ENCODE measurements at regions not wholly inside any gene's neighbourhood (a gene's known extent, or its start where the extent isn't known, plus 50 kb on each side); places are given as distances from the start of the nearest gene placed in this dataset.
"Not testable (repeated sequence)": the region's sequence is repeated elsewhere in the genome, so short reads cannot be mapped to it uniquely, and the experiment has no call there.

GRCh38 chr1:83485314-83486019, 513.5 kb downstream of the TTLL7 start:
- H3K27ac Mint-ChIP-seq: not testable (repeated sequence)

GRCh38 chr1:83481284-83481683, 517.6 kb downstream of the TTLL7 start:
- POLR2A ChIA-PET; intact Hi-C loops (cut with DNase I, micrococcal nuclease); H3K9me3 Mint-ChIP-seq; H3K4me3 Mint-ChIP-seq; H3K27me3 ChIP-seq (ENCODE audit: control insufficient read depth in 1 of 2, insufficient read depth in 2 of 2, low read length in 2 of 2); H3K36me3 ChIP-seq (ENCODE audit: insufficient read depth, low read length); H3K36me3 Mint-ChIP-seq (ENCODE audit: low read depth); H3K27ac Mint-ChIP-seq; H3K4me1 ChIP-seq (ENCODE audit: insufficient read depth, low read length); ATAC-seq (ENCODE audit: poor library complexity); H3K4me1 Mint-ChIP-seq (ENCODE audit: low read depth); H3K27ac ChIP-seq (ENCODE audit: low read depth in 1 of 2, low read length in 2 of 2); DNase-seq; H3K9me3 ChIP-seq (ENCODE audit: control insufficient read depth in 1 of 2, insufficient read depth in 1 of 2, low read length in 2 of 2); CTCF ChIA-PET; H3K4me3 ChIP-seq (ENCODE audit: low read length); H3K27me3 Mint-ChIP-seq: not testable (repeated sequence)

More at GRCh38 chr1:83485314-83486019, 513.5 kb downstream of the TTLL7 start:
- H3K36me3 ChIP-seq (ENCODE audit: insufficient read depth, low read length); ATAC-seq (ENCODE audit: poor library complexity); H3K27me3 Mint-ChIP-seq; H3K9me3 ChIP-seq (ENCODE audit: control insufficient read depth in 1 of 2, insufficient read depth in 1 of 2, low read length in 2 of 2); intact Hi-C loops (cut with DNase I, micrococcal nuclease); H3K36me3 Mint-ChIP-seq (ENCODE audit: low read depth); POLR2A ChIA-PET; H3K4me3 ChIP-seq (ENCODE audit: low read length); H3K27ac ChIP-seq (ENCODE audit: low read depth in 1 of 2, low read length in 2 of 2); DNase-seq; H3K4me1 ChIP-seq (ENCODE audit: insufficient read depth, low read length); CTCF ChIA-PET; H3K4me3 Mint-ChIP-seq; H3K9me3 Mint-ChIP-seq; H3K4me1 Mint-ChIP-seq (ENCODE audit: low read depth); H3K27me3 ChIP-seq (ENCODE audit: control insufficient read depth in 1 of 2, insufficient read depth in 2 of 2, low read length in 2 of 2): not testable (repeated sequence)

- H3K36me3 ChIP-seq (ENCODE audit: insufficient read depth, low read length); H3K4me1 ChIP-seq (ENCODE audit: insufficient read depth, low read length); H3K27ac Mint-ChIP-seq; POLR2A ChIA-PET; CTCF ChIA-PET; H3K4me1 Mint-ChIP-seq (ENCODE audit: low read depth); H3K9me3 ChIP-seq (ENCODE audit: control insufficient read depth in 1 of 2, insufficient read depth in 1 of 2, low read length in 2 of 2); DNase-seq; H3K4me3 Mint-ChIP-seq; H3K4me3 ChIP-seq (ENCODE audit: low read length); intact Hi-C loops (cut with DNase I, micrococcal nuclease); H3K36me3 Mint-ChIP-seq (ENCODE audit: low read depth); H3K27ac ChIP-seq (ENCODE audit: low read depth in 1 of 2, low read length in 2 of 2); H3K9me3 Mint-ChIP-seq; ATAC-seq (ENCODE audit: poor library complexity); H3K27me3 Mint-ChIP-seq; H3K27me3 ChIP-seq (ENCODE audit: control insufficient read depth in 1 of 2, insufficient read depth in 2 of 2, low read length in 2 of 2): not testable (repeated sequence)
Measured at GRCh38 chr1:83479591-83480239, 519.2 kb downstream of the TTLL7 start.

- ATAC-seq (ENCODE audit: poor library complexity); H3K4me1 Mint-ChIP-seq (ENCODE audit: low read depth); H3K36me3 Mint-ChIP-seq (ENCODE audit: low read depth); H3K27ac ChIP-seq (ENCODE audit: low read depth in 1 of 2, low read length in 2 of 2); CTCF ChIA-PET; H3K4me3 Mint-ChIP-seq; H3K9me3 Mint-ChIP-seq; POLR2A ChIA-PET; H3K4me1 ChIP-seq (ENCODE audit: insufficient read depth, low read length); intact Hi-C loops (cut with DNase I, micrococcal nuclease); H3K27me3 Mint-ChIP-seq; H3K27ac Mint-ChIP-seq; H3K9me3 ChIP-seq (ENCODE audit: control insufficient read depth in 1 of 2, insufficient read depth in 1 of 2, low read length in 2 of 2); H3K36me3 ChIP-seq (ENCODE audit: insufficient read depth, low read length); H3K27me3 ChIP-seq (ENCODE audit: control insufficient read depth in 1 of 2, insufficient read depth in 2 of 2, low read length in 2 of 2); DNase-seq; H3K4me3 ChIP-seq (ENCODE audit: low read length): not testable (repeated sequence)
Measured at GRCh38 chr1:83478127-83478526, 520.8 kb downstream of the TTLL7 start.

- POLR2A ChIA-PET; H3K9me3 Mint-ChIP-seq; H3K4me1 Mint-ChIP-seq (ENCODE audit: low read depth); H3K36me3 ChIP-seq (ENCODE audit: insufficient read depth, low read length); H3K36me3 Mint-ChIP-seq (ENCODE audit: low read depth); H3K4me1 ChIP-seq (ENCODE audit: insufficient read depth, low read length); DNase-seq; H3K27me3 ChIP-seq (ENCODE audit: control insufficient read depth in 1 of 2, insufficient read depth in 2 of 2, low read length in 2 of 2); intact Hi-C loops (cut with DNase I, micrococcal nuclease); H3K27ac Mint-ChIP-seq; H3K9me3 ChIP-seq (ENCODE audit: control insufficient read depth in 1 of 2, insufficient read depth in 1 of 2, low read length in 2 of 2); H3K27me3 Mint-ChIP-seq; H3K27ac ChIP-seq (ENCODE audit: low read depth in 1 of 2, low read length in 2 of 2); H3K4me3 Mint-ChIP-seq; H3K4me3 ChIP-seq (ENCODE audit: low read length); CTCF ChIA-PET; ATAC-seq (ENCODE audit: poor library complexity): not testable (repeated sequence)
Measured at GRCh38 chr1:83476518-83476917, 522.4 kb downstream of the TTLL7 start.

- POLR2A ChIA-PET; H3K4me3 ChIP-seq (ENCODE audit: low read length); H3K4me1 ChIP-seq (ENCODE audit: insufficient read depth, low read length); H3K27ac ChIP-seq (ENCODE audit: low read depth in 1 of 2, low read length in 2 of 2); H3K4me3 Mint-ChIP-seq; H3K27ac Mint-ChIP-seq; ATAC-seq (ENCODE audit: poor library complexity); H3K36me3 ChIP-seq (ENCODE audit: insufficient read depth, low read length); H3K4me1 Mint-ChIP-seq (ENCODE audit: low read depth); H3K36me3 Mint-ChIP-seq (ENCODE audit: low read depth); H3K9me3 Mint-ChIP-seq; H3K27me3 ChIP-seq (ENCODE audit: control insufficient read depth in 1 of 2, insufficient read depth in 2 of 2, low read length in 2 of 2); DNase-seq; CTCF ChIA-PET; H3K9me3 ChIP-seq (ENCODE audit: control insufficient read depth in 1 of 2, insufficient read depth in 1 of 2, low read length in 2 of 2); H3K27me3 Mint-ChIP-seq; intact Hi-C loops (cut with DNase I, micrococcal nuclease): not testable (repeated sequence)
Measured at GRCh38 chr1:83474946-83475345, 524.0 kb downstream of the TTLL7 start.

GRCh38 chr1:83473986-83474385, 524.9 kb downstream of the TTLL7 start:
- CTCF ChIA-PET; H3K36me3 Mint-ChIP-seq (ENCODE audit: low read depth); H3K9me3 ChIP-seq (ENCODE audit: control insufficient read depth in 1 of 2, insufficient read depth in 1 of 2, low read length in 2 of 2); H3K27ac Mint-ChIP-seq; H3K4me3 Mint-ChIP-seq; DNase-seq; H3K36me3 ChIP-seq (ENCODE audit: insufficient read depth, low read length); H3K4me1 ChIP-seq (ENCODE audit: insufficient read depth, low read length); H3K4me1 Mint-ChIP-seq (ENCODE audit: low read depth); POLR2A ChIA-PET; H3K4me3 ChIP-seq (ENCODE audit: low read length); H3K27ac ChIP-seq (ENCODE audit: low read depth in 1 of 2, low read length in 2 of 2); intact Hi-C loops (cut with DNase I, micrococcal nuclease); H3K27me3 ChIP-seq (ENCODE audit: control insufficient read depth in 1 of 2, insufficient read depth in 2 of 2, low read length in 2 of 2); H3K27me3 Mint-ChIP-seq; ATAC-seq (ENCODE audit: poor library complexity); H3K9me3 Mint-ChIP-seq: not testable (repeated sequence)
